HG02840 (cell line): ENCODE measurements at regions not wholly inside any gene's neighbourhood (a gene's known extent, or its start where the extent isn't known, plus 50 kb on each side); places are given as distances from the start of the nearest gene placed in this dataset.
"Not testable (repeated sequence)": the region's sequence is repeated elsewhere in the genome, so short reads cannot be mapped to it uniquely, and the experiment has no call there.

Experiments
- ATAC-seq: cut with Tn5 transposase; IDR thresholded peaks from one replicate; pipeline ENCODE4 v1.9.1; 2021; ENCODE audit warnings: mild to moderate bottlenecking, moderate library complexity, moderate number of reproducible peaks; ENCODE audit not compliant: unreplicated experiment, low FRiP score

- ATAC-seq, result no peak
Observed at GRCh38 chrX:46179748-46180147, 365.5 kb downstream of the ZNF674 start.

- ATAC-seq, result no peak
Observed at GRCh38 chrX:46178763-46179162, 366.5 kb downstream of the ZNF674 start.

- ATAC-seq, result no peak
Observed at GRCh38 chrX:46173159-46173558, 372.1 kb downstream of the ZNF674 start.

- ATAC-seq, result not testable (repeated sequence)
Observed at GRCh38 chrX:46171457-46171856, 373.8 kb downstream of the ZNF674 start.

GRCh38 chrX:46169808-46170207, 375.4 kb downstream of the ZNF674 start:
- no peak for ATAC-seq

- ATAC-seq, result no peak
Observed at GRCh38 chrX:46168254-46168653, 377.0 kb downstream of the ZNF674 start.

GRCh38 chrX:46165866-46166265, 379.4 kb downstream of the ZNF674 start:
- no peak for ATAC-seq

- no peak for ATAC-seq
Observed at GRCh38 chrX:46165411-46165810, 379.8 kb downstream of the ZNF674 start.

- ATAC-seq, result no peak
Observed at GRCh38 chrX:46152756-46153155, 392.5 kb downstream of the ZNF674 start.

GRCh38 chrX:46151332-46151731, 393.9 kb downstream of the ZNF674 start:
- ATAC-seq, result not testable (repeated sequence)

- no peak for ATAC-seq
Observed at GRCh38 chrX:46144566-46144965, 400.7 kb downstream of the ZNF674 start.

- ATAC-seq, result no peak
Observed at GRCh38 chrX:46140272-46140671, 404.9 kb downstream of the ZNF674 start.

GRCh38 chrX:46130247-46130646, 415.0 kb downstream of the ZNF674 start:
- ATAC-seq, result no peak

GRCh38 chrX:46125111-46125510, 420.1 kb downstream of the ZNF674 start:
- no peak for ATAC-seq

- ATAC-seq, result no peak
Observed at GRCh38 chrX:46117234-46117633, 428.0 kb downstream of the ZNF674 start.

GRCh38 chrX:46087310-46087709, 457.9 kb downstream of the ZNF674 start:
- ATAC-seq, result not testable (repeated sequence)

GRCh38 chrX:46080121-46080520, 465.1 kb downstream of the ZNF674 start:
- not testable (repeated sequence) for ATAC-seq

GRCh38 chrX:46072791-46073190, 472.4 kb downstream of the ZNF674 start:
- ATAC-seq, result no peak

GRCh38 chrX:46072372-46072771, 472.8 kb downstream of the ZNF674 start:
- ATAC-seq, result no peak

- ATAC-seq, result no peak
Observed at GRCh38 chrX:46070421-46070820, 474.8 kb downstream of the ZNF674 start.

- no peak for ATAC-seq
Observed at GRCh38 chrX:46059316-46059715, 485.9 kb downstream of the ZNF674 start.

- ATAC-seq, result no peak
Observed at GRCh38 chrX:46044486-46044885, 500.7 kb downstream of the ZNF674 start.

GRCh38 chrX:46040001-46040400, 505.2 kb downstream of the ZNF674 start:
- ATAC-seq, result no peak
